SK-N-SH (cell line): ENCODE measurements at regions not wholly inside any gene's neighbourhood (a gene's known extent, or its start where the extent isn't known, plus 50 kb on each side); places are given as distances from the start of the nearest gene placed in this dataset.

Experiments used
- CHD2 ChIP-seq: fragments of 150-350 bp; IDR thresholded peaks from 2 replicates; pipeline ENCODE4 v1.6.1; 2018; ENCODE audit warnings: low read length; ENCODE audit not compliant: partially characterized antibody
- POLR2AphosphoS5 ChIP-seq: IDR thresholded peaks from 2 replicates; pipeline ENCODE4 v1.6.1; 2012; ENCODE audit warnings: low read depth, low read length
- RAD21 ChIP-seq: IDR thresholded peaks from 2 replicates; pipeline ENCODE4 v1.6.1; 2012; ENCODE audit warnings: mild to moderate bottlenecking, low read length
- SMC3 ChIP-seq: IDR thresholded peaks from 2 replicates; pipeline ENCODE4 v1.6.1; 2012; ENCODE audit warnings: low read depth, low read length, improper control_type of control experiment
- TEAD4 ChIP-seq: IDR thresholded peaks from 2 replicates; pipeline ENCODE4 v1.4.0; 2012; ENCODE audit warnings: mild to moderate bottlenecking, borderline replicate concordance; ENCODE audit not compliant: insufficient read depth
- TF ChIP-seq, protein P1 (sequence below): fragments of 200-600 bp; sonication (generic); IDR thresholded peaks from 2 replicates; pipeline ENCODE4 v1.6.1; 2017; ENCODE audit warnings: antibody characterized with exemption, mild to moderate bottlenecking, moderate library complexity

DNA sequence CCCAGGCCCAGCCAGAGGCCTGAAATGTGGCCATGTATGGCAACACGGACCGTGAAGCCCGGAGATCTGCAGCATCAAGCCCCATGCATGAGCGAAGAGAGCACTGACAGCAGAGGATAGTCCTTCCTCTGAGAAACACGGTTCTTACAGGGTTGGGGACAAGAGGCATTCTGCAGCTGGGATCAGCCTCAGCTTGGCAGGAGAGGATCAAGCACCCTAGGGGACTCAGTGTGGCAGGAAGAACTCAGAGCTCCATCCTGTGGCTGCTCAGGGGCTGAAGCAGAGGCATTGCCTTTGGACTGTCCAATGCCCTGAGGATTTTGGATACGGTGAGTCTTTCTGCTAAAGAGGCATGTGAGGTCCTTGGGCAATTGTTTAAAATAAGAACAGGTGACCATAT lies 368.7 kb downstream of the ZNF516 start:
- peak; percentile 17; the same call in 1 of the 2 replicates for TF ChIP-seq RAD21
- TF ChIP-seq, protein P1, sequence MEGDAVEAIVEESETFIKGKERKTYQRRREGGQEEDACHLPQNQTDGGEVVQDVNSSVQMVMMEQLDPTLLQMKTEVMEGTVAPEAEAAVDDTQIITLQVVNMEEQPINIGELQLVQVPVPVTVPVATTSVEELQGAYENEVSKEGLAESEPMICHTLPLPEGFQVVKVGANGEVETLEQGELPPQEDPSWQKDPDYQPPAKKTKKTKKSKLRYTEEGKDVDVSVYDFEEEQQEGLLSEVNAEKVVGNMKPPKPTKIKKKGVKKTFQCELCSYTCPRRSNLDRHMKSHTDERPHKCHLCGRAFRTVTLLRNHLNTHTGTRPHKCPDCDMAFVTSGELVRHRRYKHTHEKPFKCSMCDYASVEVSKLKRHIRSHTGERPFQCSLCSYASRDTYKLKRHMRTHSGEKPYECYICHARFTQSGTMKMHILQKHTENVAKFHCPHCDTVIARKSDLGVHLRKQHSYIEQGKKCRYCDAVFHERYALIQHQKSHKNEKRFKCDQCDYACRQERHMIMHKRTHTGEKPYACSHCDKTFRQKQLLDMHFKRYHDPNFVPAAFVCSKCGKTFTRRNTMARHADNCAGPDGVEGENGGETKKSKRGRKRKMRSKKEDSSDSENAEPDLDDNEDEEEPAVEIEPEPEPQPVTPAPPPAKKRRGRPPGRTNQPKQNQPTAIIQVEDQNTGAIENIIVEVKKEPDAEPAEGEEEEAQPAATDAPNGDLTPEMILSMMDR = no peak
- no peak for TF ChIP-seq CHD2
- TF ChIP-seq SMC3 = no peak
- no peak for TF ChIP-seq POLR2AphosphoS5
- no peak for TF ChIP-seq TEAD4
